Activated T-cell treated with anti-CD3 and anti-CD28 coated beads, Interleukin-2, amount 50 U/mL, for 24 hours (primary cell): ENCODE measurements at regions not wholly inside any gene's neighbourhood (a gene's known extent, or its start where the extent isn't known, plus 50 kb on each side); places are given as distances from the start of the nearest gene placed in this dataset.

Source experiments
- DNase-seq: peaks from one replicate; pipeline ENCODE4 v3.0.0-alpha.2; 2020
- H3K27ac Mint-ChIP-seq: 2 replicates; pipeline ENCODE4 v1.8.0; 2020; ENCODE audit warnings: mild to moderate bottlenecking, mixed read lengths
- H3K27me3 Mint-ChIP-seq: 2 replicates; pipeline ENCODE4 v1.8.0; 2020; ENCODE audit warnings: mixed read lengths
- H3K36me3 Mint-ChIP-seq: 2 replicates; pipeline ENCODE4 v1.8.0; 2020; ENCODE audit warnings: low read depth, mixed read lengths
- H3K4me1 Mint-ChIP-seq: 2 replicates; pipeline ENCODE4 v1.8.0; 2020; ENCODE audit warnings: low read depth, mixed read lengths
- H3K4me3 Mint-ChIP-seq: 2 replicates; pipeline ENCODE4 v1.8.0; 2020; ENCODE audit warnings: mild to moderate bottlenecking, moderate library complexity, mixed read lengths
- H3K9me3 Mint-ChIP-seq: 2 replicates; pipeline ENCODE4 v1.8.0; 2020; ENCODE audit warnings: mixed read lengths

GRCh38 chr5:38753141-38753540 lies 92.7 kb upstream of the OSMR start:
- H3K4me3 Mint-ChIP-seq = no peak overlapping the region
- H3K9me3 Mint-ChIP-seq = no peaks in the 10 kb centered on the region
- no peaks in the 10 kb centered on the region for H3K4me1 Mint-ChIP-seq
- peaks cover 3% of the 10 kb centered on the region for H3K27me3 Mint-ChIP-seq
- no peaks in the 10 kb centered on the region for H3K36me3 Mint-ChIP-seq
- no peak overlapping the region for H3K27ac Mint-ChIP-seq
- DNase-seq = no peak

DNA sequence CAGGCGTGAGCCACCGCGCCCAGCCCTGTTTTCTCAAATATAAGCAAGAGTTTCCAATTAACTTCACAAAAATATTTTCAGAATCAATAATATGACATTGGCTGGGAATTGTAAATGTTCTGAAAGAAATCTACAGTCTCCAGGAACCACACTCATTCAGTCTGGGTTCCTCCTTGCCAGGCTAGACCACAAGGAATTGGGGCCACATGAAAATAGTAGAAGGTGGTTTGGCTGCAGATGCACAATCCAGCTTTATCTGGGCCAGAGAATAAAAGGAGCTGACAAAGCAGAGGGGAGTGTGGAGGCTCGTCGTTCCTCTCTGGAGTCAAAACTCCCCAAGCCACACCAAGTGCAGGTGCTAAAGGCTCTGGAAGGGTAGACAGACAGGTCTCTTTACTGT lies 92.0 kb upstream of the OSMR start:
- Mint-ChIP-seq H3K27ac (no peak overlapping the region), H3K4me3 (no peak overlapping the region)

DNA sequence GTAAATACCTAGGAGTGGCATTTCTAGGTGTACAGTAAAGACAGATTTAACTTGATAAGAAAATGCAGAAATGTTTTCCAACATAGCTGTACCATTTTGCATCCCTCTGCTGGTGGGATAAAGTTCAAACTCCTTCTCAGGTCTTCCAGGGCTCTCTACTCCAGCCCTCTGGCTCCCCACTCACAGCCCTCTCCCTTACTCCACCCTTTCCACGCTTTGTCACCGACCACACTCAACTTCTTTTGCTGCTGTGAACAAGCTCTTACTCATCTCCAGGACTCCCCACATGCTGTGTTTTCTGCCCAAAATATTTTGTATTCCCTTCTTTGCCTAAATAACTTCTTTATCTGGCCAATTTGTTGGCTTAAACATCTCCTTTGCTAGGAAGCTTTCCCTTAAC lies 90.6 kb upstream of the OSMR start:
- Mint-ChIP-seq H3K4me1 (no peaks in the 10 kb centered on the region), H3K36me3 (no peaks in the 10 kb centered on the region), H3K27ac (no peak overlapping the region), H3K9me3 (no peaks in the 10 kb centered on the region), H3K4me3 (no peak overlapping the region), H3K27me3 (peaks cover 13% of the 10 kb centered on the region)
- no peak for DNase-seq

More for the DNA sequence above, 92.0 kb upstream of the OSMR start:
- Mint-ChIP-seq H3K4me1 (no peaks in the 10 kb centered on the region), H3K36me3 (no peaks in the 10 kb centered on the region), H3K9me3 (no peaks in the 10 kb centered on the region), H3K27me3 (peaks cover 5% of the 10 kb centered on the region)
- no peak for DNase-seq

- H3K36me3 Mint-ChIP-seq = no peaks in the 10 kb centered on the region
- no peak overlapping the region for H3K4me3 Mint-ChIP-seq
- DNase-seq = no peak
- H3K27ac Mint-ChIP-seq = no peak overlapping the region
- no peaks in the 10 kb centered on the region for H3K9me3 Mint-ChIP-seq
- H3K27me3 Mint-ChIP-seq = peaks cover 17% of the 10 kb centered on the region
- H3K4me1 Mint-ChIP-seq = no peaks in the 10 kb centered on the region
Measured at GRCh38 chr5:38756068-38756467, 89.7 kb upstream of the OSMR start.

DNA sequence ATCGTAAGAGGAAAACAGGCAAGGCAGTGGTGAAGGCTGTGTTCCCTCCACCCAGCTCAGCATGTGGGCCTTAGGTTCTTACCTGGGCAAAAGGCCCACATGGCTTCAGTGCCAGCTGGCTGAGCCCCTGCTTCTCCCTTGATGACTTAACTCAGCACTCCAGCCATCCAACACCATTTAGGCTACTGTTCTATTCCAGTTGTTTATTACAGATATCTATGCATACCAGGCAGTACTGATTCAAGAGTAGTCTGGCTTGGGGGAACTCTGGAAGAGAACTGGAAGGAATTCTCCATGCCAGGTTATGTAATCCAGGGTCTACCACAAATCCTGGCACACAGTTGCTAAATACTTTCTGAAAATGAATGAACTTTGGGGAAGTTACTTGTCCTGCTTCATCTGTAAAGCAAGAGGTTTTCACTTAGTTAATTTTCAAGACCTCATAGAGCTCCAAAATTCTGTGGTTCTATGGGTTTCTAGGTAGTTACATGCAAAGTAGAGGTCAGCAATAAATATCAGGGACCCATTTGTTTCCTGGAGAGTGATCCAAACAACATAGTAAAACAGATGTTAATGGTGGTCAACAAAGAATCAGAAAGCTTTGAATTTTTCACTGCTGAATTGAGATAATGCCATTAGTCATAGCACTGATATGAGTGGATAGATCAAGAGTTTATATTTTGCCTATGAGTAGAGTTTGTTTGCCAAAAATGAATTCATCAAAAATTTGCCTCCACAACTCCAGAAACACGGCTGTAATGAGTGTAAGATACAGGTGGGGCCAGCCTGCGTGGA lies 88.2 kb upstream of the OSMR start:
- peaks cover 19% of the 10 kb centered on the region for H3K27me3 Mint-ChIP-seq

GRCh38 chr5:38758774-38759600 lies 86.8 kb upstream of the OSMR start:
- H3K27ac Mint-ChIP-seq = no peak overlapping the region
- H3K9me3 Mint-ChIP-seq = no peaks in the 10 kb centered on the region
- no peaks in the 10 kb centered on the region for H3K4me1 Mint-ChIP-seq
- no peak for DNase-seq
- H3K27me3 Mint-ChIP-seq = peaks cover 18% of the 10 kb centered on the region
- H3K36me3 Mint-ChIP-seq = no peaks in the 10 kb centered on the region
- no peak overlapping the region for H3K4me3 Mint-ChIP-seq

More for the DNA sequence above, 88.2 kb upstream of the OSMR start:
- Mint-ChIP-seq H3K4me1 (no peaks in the 10 kb centered on the region), H3K9me3 (no peaks in the 10 kb centered on the region), H3K4me3 (no peak overlapping the region), H3K27ac (no peak overlapping the region), H3K36me3 (no peaks in the 10 kb centered on the region)
- no peak for DNase-seq

GRCh38 chr5:38764937-38765391 lies 80.8 kb upstream of the OSMR start:
- Mint-ChIP-seq H3K36me3 (no peaks in the 10 kb centered on the region), H3K4me1 (no peaks in the 10 kb centered on the region), H3K9me3 (peaks cover 10% of the 10 kb centered on the region), H3K27me3 (peaks cover 28% of the 10 kb centered on the region), H3K27ac (no peak overlapping the region), H3K4me3 (no peak overlapping the region)
- DNase-seq = no peak

DNA sequence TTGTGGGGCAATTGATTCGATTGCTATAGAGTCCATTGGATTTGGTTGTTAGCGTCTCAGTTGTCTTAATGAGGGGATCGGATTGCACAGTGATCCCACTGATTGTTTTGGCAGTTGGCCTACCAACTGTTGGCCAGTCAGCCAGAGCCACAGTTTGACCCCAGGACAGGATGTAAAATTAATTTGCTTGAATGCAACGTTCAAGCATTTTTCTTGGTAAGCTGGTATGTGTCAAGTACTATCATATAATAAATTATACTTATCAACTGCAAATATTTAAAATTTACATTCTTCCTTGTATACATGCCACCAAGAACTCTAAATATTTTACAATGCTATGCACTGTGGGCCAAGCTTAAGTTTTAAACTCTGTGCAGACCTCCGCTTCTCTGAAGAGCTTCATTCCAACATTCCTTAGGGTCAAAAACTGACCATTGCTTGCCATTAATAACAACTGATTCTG lies 80.4 kb upstream of the OSMR start:
- Mint-ChIP-seq H3K27ac (no peak overlapping the region), H3K4me3 (no peak overlapping the region), H3K36me3 (no peaks in the 10 kb centered on the region), H3K4me1 (no peaks in the 10 kb centered on the region), H3K27me3 (peaks cover 30% of the 10 kb centered on the region), H3K9me3 (peaks cover 10% of the 10 kb centered on the region)
- no peak for DNase-seq

GRCh38 chr5:38766151-38766550 lies 79.7 kb upstream of the OSMR start:
- H3K27ac Mint-ChIP-seq = no peak overlapping the region
- H3K9me3 Mint-ChIP-seq = peaks cover 10% of the 10 kb centered on the region
- H3K4me3 Mint-ChIP-seq = no peak overlapping the region
- no peaks in the 10 kb centered on the region for H3K36me3 Mint-ChIP-seq
- no peak for DNase-seq
- H3K4me1 Mint-ChIP-seq = no peaks in the 10 kb centered on the region
- H3K27me3 Mint-ChIP-seq = peaks cover 26% of the 10 kb centered on the region

DNA sequence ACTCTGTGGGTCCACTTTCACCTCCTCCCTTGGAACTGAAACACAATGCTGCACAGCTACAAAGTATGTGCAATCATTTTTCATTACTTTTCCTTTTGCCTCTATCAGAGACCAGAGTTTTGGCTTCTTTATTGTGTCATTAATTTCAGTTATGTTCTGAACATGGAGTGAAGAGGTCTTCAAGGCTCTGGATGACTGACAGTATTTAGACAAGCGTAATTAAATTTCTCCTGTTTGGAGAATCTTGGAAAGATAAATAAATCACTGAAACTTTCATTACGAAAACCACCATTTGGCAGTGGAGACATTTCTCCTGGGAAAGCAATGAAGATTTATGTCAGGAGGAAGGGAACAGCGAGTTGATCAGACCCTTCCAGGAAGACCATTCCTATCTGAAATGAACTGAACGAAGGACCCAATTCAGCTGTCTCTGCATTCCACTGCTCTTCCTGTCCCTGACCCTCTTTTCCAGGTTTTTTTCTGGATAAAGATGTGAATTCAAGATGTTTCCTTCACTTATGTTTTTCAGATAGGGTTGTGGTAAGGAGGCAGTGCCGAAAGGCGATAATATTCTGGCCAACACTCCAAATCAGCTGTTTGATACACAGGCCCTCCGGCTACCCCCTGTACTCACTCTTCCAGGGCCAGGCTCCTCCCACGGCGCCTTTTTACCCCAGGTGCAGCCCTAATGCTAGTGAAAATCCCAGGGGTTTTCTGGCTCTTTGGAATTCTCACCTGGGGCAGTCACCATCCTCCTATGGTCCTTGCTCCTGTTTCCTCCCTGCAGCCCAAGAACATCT lies 77.2 kb upstream of the OSMR start:
- no peaks in the 10 kb centered on the region for H3K4me1 Mint-ChIP-seq
- H3K27me3 Mint-ChIP-seq = peaks cover 33% of the 10 kb centered on the region
- H3K4me3 Mint-ChIP-seq = no peak overlapping the region
- H3K36me3 Mint-ChIP-seq = no peaks in the 10 kb centered on the region
- H3K9me3 Mint-ChIP-seq = peaks cover 10% of the 10 kb centered on the region
- H3K27ac Mint-ChIP-seq = no peak overlapping the region
- no peak for DNase-seq

GRCh38 chr5:38772471-38772870 lies 73.3 kb upstream of the OSMR start:
- H3K27me3 Mint-ChIP-seq = peaks cover 31% of the 10 kb centered on the region
- no peaks in the 10 kb centered on the region for H3K36me3 Mint-ChIP-seq
- DNase-seq = no peak
- H3K4me3 Mint-ChIP-seq = no peak overlapping the region
- H3K27ac Mint-ChIP-seq = no peak overlapping the region
- no peaks in the 10 kb centered on the region for H3K9me3 Mint-ChIP-seq
- no peaks in the 10 kb centered on the region for H3K4me1 Mint-ChIP-seq

DNA sequence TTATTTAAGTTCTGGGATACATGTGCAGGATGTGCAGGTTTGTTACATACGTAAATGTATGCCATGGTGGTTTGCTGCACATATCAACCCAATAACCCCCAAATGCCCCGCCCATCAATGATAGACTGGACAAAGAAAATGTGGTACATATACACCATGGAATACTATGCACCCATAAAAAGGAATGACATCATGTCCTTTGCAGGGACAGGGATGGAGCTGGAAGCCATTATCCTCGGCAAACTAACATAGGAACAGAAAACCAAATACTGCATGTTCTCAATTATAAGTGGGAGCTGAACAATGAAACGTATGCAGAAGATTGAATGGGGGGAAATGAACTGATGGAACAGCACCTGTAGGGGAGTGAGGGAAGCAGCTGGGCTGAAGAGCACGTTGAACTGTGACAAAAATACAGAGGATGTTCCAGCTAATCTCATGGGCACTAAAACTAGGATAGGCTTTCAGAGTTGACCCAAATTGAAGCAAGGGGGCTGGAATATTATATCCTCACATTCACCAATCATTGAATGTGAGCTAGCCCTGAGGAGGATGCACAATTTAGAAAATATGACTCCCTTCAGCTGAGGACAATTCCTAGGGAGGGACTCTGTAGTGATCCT lies 70.5 kb upstream of the OSMR start:
- Mint-ChIP-seq H3K4me3 (no peak overlapping the region), H3K4me1 (no peaks in the 10 kb centered on the region), H3K36me3 (no peaks in the 10 kb centered on the region), H3K9me3 (no peaks in the 10 kb centered on the region), H3K27me3 (peaks cover 24% of the 10 kb centered on the region), H3K27ac (no peak overlapping the region)
- DNase-seq = no peak

GRCh38 chr5:38776149-38776896 lies 69.5 kb upstream of the OSMR start:
- no peaks in the 10 kb centered on the region for H3K4me1 Mint-ChIP-seq
- H3K27ac Mint-ChIP-seq = no peak overlapping the region
- H3K9me3 Mint-ChIP-seq = no peaks in the 10 kb centered on the region
- no peak overlapping the region for H3K4me3 Mint-ChIP-seq
- no peaks in the 10 kb centered on the region for H3K36me3 Mint-ChIP-seq
- DNase-seq = no peak
- peaks cover 27% of the 10 kb centered on the region for H3K27me3 Mint-ChIP-seq
